OCI-LY3 (cell line): ENCODE measurements at regions not wholly inside any gene's neighbourhood (a gene's known extent, or its start where the extent isn't known, plus 50 kb on each side); places are given as distances from the start of the nearest gene placed in this dataset.

Experiments used
- EZH2phosphoT487 ChIP-seq: fragments of 200-600 bp; shearing (Covaris generic); IDR thresholded peaks from 2 replicates; pipeline ENCODE4 v1.6.1; 2018; ENCODE audit warnings: antibody characterized with exemption, mixed run types, low read depth
- TF ChIP-seq, protein P1 (sequence below): fragments of 200-600, 300-600 bp; sonication (generic); IDR thresholded peaks from 2 replicates; pipeline ENCODE4 v1.5.1; 2014; ENCODE audit warnings: antibody characterized with exemption, low read length, low read depth

GRCh38 chr7:113797420-113798010, 121.3 kb downstream of the PPP1R3A start:
- TF ChIP-seq, protein P1, sequence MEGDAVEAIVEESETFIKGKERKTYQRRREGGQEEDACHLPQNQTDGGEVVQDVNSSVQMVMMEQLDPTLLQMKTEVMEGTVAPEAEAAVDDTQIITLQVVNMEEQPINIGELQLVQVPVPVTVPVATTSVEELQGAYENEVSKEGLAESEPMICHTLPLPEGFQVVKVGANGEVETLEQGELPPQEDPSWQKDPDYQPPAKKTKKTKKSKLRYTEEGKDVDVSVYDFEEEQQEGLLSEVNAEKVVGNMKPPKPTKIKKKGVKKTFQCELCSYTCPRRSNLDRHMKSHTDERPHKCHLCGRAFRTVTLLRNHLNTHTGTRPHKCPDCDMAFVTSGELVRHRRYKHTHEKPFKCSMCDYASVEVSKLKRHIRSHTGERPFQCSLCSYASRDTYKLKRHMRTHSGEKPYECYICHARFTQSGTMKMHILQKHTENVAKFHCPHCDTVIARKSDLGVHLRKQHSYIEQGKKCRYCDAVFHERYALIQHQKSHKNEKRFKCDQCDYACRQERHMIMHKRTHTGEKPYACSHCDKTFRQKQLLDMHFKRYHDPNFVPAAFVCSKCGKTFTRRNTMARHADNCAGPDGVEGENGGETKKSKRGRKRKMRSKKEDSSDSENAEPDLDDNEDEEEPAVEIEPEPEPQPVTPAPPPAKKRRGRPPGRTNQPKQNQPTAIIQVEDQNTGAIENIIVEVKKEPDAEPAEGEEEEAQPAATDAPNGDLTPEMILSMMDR: no peak
- TF ChIP-seq EZH2phosphoT487: no peak
